ENCODE measurements at regions not wholly inside any gene's neighbourhood (a gene's known extent, or its start where the extent isn't known, plus 50 kb on each side); places are given as distances from the start of the nearest gene placed in this dataset.

DNA sequence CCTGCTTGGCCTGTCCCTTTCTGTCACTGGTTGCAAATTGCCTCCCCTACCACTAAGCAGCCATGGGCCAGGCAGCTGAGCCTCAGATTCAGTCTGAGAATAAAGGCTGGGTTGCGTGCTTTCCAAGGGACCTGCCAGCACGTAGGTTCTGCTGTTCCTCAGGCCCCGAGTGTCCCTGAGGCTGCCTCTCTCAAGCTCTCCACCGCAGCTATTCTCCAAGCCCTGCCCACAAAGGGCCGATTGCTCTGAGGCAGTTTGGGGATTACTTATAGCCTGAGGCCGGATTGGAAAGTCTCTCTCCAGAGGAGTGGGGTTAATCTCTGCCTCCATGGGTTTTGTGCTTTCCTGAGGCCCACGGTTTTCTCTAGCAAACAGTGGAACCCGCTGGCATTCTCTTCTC, 590.7 kb downstream of the BCOR start:
- no peak for DNase-seq (ENCODE audit: low spot score)

DNA sequence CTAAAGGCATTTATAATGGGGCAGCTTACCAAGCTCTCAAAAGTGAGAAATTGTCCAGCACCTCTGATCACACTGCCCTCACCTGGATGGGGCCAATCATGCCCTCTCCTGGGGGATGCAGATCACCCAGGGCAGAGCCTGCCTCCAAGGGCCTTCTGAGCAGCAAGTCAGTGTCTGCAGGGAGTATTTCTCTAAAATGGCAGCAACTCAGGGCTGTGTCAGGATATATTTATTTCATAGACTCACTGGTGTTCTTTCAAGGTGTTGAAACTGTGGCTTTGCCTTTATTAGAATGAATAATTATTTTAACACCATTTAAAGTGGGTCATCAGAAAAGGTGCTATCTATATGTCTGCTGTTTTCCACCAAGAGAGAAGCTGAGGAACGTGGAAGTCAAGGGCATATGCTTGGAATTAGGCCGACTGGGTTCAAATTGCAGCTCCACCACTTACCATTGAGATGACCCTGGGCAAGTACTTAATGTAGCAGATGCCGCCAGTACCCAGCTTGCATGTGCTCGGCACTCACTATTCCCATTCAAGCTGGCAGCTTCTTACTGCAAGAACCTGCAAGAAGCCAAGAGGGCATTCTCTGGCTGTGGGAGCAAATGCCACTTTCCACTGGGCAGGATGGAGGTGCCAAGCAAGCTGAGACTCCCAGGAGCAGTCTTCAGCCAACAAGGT, 590.0 kb downstream of the BCOR start:
- no peak for DNase-seq (ENCODE audit: low spot score)

DNA sequence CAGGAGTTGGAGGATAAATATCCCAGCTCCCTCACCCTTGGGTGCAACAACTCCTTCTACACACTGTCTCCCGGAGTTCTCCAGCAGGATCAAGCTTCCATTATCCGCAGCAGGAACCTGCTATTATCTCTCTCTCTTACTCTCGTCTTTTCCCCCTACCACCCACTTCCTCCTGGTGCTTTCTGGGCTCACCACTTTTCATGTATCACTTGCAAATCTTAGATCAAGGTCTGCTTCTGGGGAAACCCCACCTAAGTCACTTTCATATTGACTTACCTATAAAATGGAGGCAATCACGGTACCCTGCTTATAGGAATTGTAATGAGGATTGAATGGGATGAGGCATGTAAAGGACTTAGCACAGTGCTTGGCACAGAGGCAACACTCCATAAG, 589.5 kb downstream of the BCOR start:
- no peak for DNase-seq (ENCODE audit: low spot score)

DNA sequence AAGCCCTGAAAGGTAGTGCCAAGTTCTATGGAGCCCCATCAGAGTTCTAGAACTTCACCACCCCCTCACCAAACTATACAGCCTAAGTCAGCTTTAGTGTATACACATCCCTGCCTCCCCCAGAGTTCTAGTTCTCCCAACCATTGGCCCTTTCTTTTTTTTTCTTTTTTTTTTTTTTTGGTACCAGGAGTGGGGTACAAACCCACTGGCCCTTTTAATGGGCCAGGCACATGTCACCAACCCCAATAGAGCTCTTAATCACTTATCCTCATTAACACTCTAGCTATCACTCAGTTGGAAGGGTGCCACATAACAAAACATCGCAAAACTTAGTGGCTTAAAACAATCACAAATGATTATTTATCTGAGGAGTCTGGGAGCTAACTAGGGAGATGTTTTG, 588.6 kb downstream of the BCOR start:
- DNase-seq (ENCODE audit: low spot score): no peak

DNA sequence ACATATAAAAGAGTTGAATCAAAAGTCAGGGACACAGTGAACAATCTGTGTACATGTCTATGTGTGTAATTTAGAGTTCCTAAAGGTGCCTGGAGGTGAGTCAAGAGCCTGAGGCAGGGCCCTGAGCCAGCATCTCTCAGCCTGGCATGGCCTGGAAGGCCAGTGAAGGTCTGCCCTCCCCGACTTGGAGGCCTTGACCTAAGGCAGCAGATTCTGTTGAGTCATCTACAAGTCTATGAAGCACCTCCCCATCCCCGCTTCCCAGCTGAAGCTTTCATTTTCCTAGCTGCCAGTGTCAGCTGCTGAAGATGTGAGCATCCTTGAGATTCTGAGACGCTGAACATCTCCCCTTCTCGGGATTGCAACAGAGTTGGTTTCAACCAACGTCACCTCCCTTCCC, 583.9 kb downstream of the BCOR start:
- DNase-seq (ENCODE audit: low spot score): no peak

DNA sequence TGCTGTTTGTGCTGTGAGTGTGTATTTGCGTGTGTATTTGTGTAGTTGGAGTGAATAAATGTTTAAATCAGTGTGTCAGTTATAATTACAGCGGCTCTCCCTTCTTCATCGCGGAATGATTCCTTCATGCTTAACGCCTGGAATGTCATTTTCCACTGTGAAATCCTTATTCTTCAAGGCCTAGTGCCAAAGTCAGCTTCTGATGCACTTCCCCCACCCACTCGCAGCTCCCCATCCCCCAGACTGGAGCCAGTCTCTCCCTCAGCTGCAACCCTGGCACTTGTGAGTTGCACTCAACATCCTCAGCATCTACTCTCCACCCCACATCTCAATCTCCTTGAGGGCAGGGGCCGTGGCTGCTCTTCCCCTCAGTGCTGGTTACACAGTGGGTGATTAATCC, 583.0 kb downstream of the BCOR start:
- no peak for DNase-seq (ENCODE audit: low spot score)

DNA sequence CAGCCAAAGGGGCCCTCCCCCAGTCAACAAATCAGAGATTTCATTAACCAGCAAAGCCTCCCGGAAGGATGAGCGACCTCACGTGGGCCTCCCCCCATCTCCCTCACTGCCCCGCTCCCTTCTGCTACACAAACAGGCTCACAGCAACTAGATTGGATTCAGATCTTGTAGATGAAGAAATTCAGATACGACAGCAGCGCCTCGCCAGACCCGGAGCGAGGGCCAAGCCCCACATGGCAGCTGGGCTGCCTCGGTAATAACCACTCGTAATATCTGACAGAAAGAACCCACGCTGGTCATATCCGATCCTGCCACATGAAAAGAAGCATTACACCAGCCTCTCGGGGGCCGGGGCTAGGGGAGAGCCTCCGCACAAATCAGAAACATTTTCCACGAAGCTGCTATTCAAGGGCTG, 581.3 kb downstream of the BCOR start:
- DNase-seq (ENCODE audit: low spot score): no peak

DNA sequence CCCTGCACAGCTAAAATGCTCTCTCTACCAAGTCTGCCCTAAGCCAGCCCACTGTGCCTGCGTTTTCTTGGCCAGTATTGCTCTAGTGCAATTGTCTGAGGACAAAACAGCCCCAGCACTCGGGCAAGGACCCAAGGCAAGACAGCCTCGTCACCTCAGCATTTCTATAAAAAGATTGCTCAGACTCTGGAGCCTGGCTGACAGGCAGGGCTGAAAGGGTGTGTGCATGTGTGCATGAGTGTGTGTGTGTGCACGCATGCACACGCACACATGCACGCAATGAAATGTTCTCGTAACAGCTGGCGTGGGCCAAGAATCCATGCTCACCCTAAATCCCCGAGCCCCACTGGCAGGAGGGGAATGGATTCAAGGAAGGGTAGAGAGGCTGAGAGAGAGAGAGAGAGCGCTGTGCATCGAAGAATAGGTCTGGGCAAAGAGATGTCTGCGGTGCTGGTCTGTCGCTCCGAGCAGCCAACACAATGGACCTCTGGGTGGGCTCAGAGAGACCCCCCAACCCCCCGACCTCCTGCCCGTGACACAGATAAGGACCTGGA, 579.2 kb downstream of the BCOR start:
- no peak for DNase-seq (ENCODE audit: low spot score)

DNA sequence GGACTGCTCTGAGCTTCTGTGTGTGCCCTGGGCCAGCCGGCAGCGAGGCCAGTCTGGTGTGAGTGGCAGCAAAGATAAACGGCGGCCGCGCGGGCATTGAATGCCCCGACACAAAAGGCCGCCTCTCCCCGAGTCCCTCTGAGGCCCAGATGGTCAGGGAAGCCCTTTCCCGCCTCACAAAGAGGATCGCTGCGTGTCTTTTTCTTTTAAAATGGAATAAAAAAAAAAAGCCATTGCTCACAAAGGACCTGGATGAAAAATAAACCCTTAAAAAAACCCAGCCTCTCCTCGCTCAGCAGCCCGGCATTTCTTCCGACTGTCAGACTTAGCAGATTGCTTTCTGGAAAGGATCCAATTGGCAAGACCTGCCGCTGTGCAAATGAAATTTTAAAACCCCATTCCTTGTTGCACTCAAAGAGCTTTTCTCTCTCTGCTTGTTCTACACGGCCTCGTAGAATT, 578.7 kb downstream of the BCOR start:
- DNase-seq (ENCODE audit: low spot score): no peak

DNA sequence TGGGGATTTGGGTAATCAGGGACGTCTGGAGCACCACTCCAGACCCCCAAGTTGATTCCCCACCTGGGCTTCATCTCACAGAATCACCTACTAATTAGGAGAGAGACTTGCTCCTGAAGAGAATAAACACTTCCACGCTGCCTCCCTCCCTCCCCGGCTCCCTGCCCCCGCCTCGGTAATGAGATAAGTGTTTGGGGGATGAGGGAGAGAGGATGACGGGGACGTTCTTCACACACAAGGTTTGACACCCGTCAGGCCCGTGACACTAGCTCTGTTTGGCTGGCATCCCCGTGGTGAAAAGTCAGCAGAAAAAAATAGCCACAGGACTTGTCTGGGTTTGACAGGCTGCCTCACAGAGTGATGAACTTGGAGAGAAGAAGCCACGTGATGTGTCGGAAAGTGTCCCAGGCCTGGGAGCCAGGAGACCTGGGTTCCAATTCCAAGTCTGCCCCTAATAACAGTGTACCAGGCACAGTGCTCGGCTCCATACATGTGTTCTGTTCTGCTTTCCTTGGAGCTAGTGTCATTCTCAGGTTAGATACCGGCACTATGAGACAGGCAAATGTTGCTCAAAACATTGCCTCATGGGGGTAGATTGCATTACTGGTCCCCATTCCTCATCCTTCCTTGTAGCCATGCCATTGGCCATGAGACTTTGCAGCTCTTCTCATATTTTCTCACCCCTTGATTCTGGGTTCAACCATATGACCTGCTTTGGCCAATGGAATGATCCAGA, 578.0 kb downstream of the BCOR start:
- no peak for DNase-seq (ENCODE audit: low spot score)

DNA sequence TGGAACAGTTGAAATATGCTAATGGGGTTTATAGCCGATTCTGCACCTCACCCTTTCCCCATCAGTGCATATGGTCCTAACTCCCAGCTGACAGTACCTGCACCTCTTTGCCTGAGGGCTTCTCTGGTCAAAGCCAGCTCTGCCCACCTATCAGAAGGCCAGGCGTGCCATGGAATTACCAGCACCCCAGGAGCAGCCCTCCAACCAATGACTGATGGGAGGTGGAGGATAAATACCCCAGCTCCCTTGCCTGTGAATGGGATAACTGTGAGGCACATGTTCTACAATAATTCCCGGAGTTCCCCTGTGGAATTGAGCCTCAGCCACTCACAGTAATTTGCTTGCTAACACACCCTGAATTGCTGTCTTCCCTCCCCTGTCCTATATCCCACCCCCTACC, 572.0 kb downstream of the BCOR start:
- DNase-seq (ENCODE audit: low spot score): no peak

DNA sequence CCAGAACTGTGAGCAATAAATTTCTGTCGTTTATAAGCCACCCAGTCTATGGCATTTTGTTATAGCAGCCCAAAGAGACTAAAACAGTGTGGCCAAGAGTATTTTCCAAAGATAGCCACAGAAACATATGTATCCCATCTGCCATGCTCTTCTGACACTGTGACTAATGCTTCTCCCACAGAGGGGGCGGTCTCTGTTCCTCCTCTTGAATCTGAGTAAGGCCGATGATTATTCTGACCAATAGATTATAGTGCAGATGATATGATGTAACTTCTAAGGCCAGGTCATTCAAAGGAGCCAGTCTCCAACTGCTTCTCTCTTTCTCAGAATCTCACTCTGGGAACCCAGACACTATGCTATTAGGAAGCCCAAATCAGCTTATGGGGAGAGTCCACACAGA, 570.7 kb downstream of the BCOR start:
- peak; percentile 6 for DNase-seq (ENCODE audit: low spot score)

DNA sequence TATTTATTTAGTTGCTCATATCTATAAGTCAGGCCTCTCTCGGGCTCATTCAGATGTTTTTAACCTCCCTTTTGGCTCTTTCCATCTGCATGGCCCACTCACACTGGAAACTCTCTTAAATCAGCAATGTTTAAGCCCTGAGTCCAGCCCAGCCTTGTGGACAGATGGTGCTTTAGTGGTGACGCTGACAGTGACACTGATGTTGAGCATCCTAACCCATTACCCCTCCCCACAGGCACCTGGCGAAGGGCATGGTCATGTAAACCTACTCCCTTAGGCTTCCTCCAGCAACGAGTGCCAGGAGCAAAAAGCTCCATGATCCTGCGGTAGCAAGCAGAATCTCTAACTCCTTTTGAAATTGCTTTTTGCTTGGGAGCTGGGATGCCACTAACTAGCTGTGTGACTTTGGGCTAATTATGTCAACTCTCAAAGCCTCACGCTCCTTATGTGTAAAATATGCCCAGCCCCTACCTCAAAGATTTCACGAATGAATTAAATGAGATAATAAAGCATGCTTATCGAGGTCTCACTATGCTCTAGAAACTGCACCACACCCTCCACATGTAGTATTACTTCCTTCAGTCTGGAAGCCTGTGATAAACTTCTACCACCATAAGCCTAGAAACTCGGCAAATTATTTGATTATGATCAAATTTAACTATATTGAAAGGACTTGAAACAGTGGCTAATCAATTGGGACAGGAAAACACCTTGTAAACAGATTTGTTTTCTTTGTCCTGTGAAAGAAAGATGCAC, 569.4 kb downstream of the BCOR start:
- DNase-seq (ENCODE audit: low spot score): no peak

DNA sequence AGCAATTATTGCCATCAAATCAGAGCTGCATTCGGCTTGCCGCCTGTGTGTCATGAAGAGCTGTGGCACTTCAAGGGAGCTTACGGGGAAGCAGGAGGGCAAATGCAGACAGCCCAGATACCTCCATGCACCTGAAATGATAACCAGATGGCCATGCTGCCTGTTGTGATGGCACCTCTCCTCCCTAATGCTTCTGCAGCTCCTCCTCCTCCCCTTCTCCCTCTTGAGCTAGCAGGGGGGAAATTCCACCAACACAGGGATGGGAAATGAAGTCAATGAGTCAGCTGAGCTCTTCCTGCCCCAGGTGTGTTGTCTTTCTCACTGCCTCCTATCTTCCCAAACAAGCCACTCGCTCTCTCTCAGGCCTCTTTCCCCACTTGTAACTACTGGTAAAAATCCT, 565.0 kb downstream of the BCOR start:
- no peak for DNase-seq (ENCODE audit: low spot score)

DNA sequence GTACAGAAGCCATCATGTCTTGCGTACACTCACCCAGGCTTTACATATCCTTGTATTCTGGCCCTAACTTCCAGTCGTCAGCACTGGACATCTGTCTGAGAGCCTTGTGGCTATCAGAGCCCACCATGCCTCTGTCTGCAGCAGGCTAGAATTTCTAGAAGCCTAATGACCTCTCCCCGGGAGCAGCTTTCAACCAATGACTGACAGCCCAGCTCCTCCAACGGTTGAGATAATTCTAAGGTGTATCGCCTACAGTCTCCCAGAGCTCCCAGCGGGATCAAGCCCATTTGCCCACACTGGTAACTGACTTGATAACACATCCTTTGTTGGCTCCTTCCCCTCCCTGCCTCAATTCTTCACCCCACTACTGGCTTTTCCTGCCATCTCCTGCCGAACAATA, 562.8 kb downstream of the BCOR start:
- DNase-seq (ENCODE audit: low spot score): no peak

DNA sequence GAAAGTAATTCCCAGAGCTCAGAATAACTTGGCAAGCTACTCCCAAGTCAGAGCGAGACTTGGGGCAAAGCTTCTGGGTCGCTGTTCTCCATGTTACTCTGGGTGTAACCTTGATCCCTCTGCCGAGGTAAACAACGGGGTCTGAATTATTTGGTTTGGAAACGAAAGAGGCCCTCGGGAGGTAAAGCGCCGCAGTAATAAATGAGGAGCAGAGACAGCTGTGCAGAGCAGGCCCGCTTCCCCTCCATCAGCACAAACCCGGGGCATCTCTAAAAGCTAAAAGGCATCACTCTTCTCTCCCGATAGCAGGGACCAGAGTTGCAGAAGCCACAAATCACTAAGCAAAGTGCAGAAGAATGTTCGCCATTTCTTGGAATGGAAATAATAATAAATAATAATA, 561.5 kb downstream of the BCOR start:
- no peak for DNase-seq (ENCODE audit: low spot score)

DNA sequence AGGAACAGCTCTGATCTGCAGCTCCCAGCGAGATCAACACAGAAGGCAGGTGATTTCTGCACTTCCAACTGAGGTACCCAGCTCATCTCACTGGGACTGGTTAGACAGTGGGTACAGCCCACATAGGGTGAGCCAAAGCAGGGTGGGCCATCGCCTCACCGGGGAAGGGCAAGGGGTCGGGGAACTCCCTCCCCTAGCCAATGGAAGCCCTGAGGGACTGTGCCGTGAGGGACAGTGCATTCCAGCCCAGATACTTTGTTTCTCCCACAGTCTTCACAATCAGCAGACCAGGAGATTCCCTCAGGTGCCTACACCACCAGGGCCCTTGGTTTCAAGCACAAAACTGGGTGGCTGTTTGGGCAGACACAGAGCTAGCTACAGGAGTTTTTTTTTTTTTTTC, 555.9 kb downstream of the BCOR start:
- DNase-seq (ENCODE audit: low spot score): no peak

DNA sequence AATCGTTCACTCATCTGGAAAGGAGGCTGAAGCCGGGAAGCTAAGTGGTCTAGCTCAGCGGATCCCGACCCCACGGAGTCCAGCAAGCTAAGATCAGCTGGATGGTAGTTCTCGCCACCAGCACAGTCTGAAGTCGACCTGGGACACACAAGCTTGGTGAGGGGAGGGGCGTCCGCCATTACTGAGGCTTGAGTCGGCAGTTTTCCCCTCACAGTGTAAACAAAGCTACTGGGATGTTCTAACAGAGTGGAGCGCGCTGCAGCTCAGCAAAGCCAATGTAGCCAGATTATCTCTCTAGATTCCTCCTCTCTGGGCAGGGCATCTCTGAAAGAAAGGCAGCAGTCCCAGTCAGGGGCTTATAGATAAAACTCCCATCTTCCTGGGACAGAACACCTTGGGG, 555.4 kb downstream of the BCOR start:
- DNase-seq (ENCODE audit: low spot score): no peak

DNA sequence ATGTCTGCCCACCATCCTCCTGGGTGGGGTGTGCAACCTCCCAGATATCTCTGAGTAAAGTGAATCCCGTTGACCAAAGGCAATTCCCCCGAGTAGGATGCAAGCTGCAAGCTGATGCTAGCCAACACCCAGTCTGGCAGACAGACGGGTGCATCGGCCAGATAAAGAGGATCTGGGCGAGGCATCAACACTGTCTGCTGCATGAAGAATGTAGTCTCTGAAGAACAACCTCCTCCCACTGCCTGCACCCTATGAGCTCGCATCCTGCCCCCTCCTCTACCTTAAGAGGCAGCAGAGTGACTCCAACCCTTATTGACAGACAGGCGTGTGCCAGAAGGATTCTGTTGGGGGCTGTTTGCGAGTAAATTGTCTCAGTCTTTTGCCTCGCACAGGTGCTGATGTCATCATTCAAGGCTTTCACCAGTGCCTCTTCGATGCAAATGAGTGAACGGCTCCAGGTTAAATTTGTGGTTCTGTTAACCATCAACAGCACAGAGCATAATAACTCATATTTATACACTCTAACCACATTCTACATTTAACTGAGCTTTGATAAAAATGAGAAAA, 546.9 kb downstream of the BCOR start:
- no peak for DNase-seq (ENCODE audit: low spot score)

DNA sequence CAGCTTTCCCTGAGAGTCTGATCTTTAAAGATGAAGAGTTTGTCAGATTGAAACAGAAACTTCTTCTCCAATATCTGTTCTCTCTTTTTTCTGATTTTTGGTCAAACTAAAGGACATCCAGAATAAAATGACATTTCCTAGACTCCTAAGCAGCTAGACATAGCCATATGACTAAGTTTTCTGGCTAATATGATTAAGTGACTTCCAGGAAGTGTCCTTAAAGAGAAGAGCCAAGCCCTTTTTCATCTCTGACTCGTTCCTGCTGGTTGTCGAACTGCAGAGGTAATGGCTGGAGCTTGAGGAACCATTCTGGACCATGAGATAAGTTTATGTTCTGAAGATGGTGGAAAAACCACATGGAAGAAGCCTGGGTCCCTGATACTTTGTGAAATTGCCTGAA, 546.0 kb downstream of the BCOR start:
- no peak for DNase-seq (ENCODE audit: low spot score)

DNA sequence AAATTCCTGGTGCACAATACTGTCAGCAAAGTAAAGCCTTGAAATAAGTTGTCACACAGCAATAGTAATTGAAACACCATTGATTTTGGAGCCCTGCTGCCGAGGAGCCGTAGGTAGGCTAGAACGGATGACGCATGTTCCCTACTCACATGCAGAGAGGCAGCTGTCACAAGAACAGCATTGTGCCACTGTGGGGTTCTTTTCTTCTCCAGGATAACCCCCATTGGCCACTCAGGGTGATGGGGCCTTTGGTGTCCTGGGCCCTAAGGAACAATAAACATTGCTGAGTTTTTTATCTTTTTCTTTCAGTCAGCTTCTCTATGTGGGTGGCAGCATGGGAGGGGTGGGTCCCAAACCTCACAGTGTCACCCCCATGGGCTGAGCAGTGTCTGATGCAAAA, 542.3 kb downstream of the BCOR start:
- no peak for DNase-seq (ENCODE audit: low spot score)

DNA sequence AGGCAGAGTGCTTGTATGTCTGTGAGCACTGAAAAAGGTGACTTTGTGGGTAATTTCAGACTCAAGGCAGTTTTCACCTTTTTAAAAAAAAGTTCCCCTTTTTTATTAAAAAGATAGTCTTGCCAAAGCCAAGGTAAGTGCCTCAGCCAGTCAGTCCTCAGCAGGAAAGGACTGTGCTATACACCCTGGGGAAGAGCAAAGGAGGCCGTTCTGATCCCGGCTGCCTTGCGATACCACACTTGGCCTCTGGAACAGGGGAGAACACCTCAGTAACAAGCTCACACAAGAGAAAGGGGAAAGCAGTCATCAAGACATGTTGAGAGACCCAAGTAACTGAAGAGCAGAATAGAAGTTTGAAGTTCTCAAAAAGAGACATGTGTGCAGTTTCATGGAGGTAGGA, 541.7 kb downstream of the BCOR start:
- DNase-seq (ENCODE audit: low spot score): no peak

DNA sequence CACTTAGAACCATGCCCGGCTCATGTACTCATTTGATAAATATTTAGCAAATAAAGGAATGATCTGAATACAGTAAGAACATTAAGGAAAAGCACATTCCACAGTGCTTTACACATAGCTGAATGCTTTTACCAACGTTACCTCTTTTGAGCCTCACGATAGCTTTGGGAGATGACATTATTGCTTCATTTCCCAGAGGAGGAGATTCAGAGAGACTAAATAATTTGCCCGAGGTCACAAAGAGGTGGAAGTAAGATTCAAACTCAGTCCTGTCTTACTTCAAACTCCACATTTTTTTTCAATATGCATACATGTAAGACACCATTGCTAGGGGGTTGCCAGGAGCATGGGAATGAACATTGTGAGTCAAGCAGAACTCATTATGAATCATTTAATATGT, 538.5 kb downstream of the BCOR start:
- DNase-seq (ENCODE audit: low spot score): no peak
